AG09309 (cell line): ENCODE measurements at regions not wholly inside any gene's neighbourhood (a gene's known extent, or its start where the extent isn't known, plus 50 kb on each side); places are given as distances from the start of the nearest gene placed in this dataset.

Experiments
- DNase-seq: peaks from one replicate; pipeline ENCODE4 v3.0.0-alpha.2; 2010; ENCODE audit warnings: low read depth
- H3K4me3 ChIP-seq: 2 replicates; pipeline ENCODE4 v1.5.1; 2011; ENCODE audit warnings: mild to moderate bottlenecking, low read depth, low read length, moderate library complexity; ENCODE audit not compliant: control insufficient read depth
- CTCF ChIP-seq: IDR thresholded peaks from 2 replicates; pipeline ENCODE4 v1.5.1; 2011; ENCODE audit warnings: mild to moderate bottlenecking, low read depth, low read length, inconsistent platforms; ENCODE audit not compliant: insufficient read depth, control insufficient read depth; ENCODE audit errors: missing control alignments

- TF ChIP-seq CTCF: no peak
- no peak for DNase-seq
- H3K4me3 ChIP-seq: no peak overlapping the region
These were observed 371.3 kb downstream of the RNF144A start for GRCh38 chr2:7288484-7288883.

- no peak for TF ChIP-seq CTCF
- H3K4me3 ChIP-seq: no peak overlapping the region
- DNase-seq: no peak
These were observed 372.5 kb downstream of the RNF144A start for GRCh38 chr2:7289697-7290096.

GRCh38 chr2:7292154-7292691 lies 375.0 kb downstream of the RNF144A start:
- DNase-seq: no peak
- TF ChIP-seq CTCF: no peak
- H3K4me3 ChIP-seq: no peak overlapping the region

- TF ChIP-seq CTCF: no peak
- H3K4me3 ChIP-seq: no peak overlapping the region
- no peak for DNase-seq
These were observed 392.4 kb downstream of the RNF144A start for GRCh38 chr2:7309582-7309981.

GRCh38 chr2:7324706-7325105 lies 407.5 kb downstream of the RNF144A start:
- DNase-seq: no peak
- no peak overlapping the region for H3K4me3 ChIP-seq
- TF ChIP-seq CTCF: no peak

GRCh38 chr2:7325186-7325585 lies 408.0 kb downstream of the RNF144A start:
- no peak overlapping the region for H3K4me3 ChIP-seq
- no peak for DNase-seq
- TF ChIP-seq CTCF: no peak

- no peak for TF ChIP-seq CTCF
- H3K4me3 ChIP-seq: no peak overlapping the region
These were observed 412.3 kb downstream of the RNF144A start for GRCh38 chr2:7329465-7329864.

More at GRCh38 chr2:7329465-7329864, 412.3 kb downstream of the RNF144A start:
- DNase-seq: no peak
